ENCODE measurements at regions not wholly inside any gene's neighbourhood (a gene's known extent, or its start where the extent isn't known, plus 50 kb on each side); places are given as distances from the start of the nearest gene placed in this dataset.
"Not testable (repeated sequence)": the region's sequence is repeated elsewhere in the genome, so short reads cannot be mapped to it uniquely, and the experiment has no call there.

DNA sequence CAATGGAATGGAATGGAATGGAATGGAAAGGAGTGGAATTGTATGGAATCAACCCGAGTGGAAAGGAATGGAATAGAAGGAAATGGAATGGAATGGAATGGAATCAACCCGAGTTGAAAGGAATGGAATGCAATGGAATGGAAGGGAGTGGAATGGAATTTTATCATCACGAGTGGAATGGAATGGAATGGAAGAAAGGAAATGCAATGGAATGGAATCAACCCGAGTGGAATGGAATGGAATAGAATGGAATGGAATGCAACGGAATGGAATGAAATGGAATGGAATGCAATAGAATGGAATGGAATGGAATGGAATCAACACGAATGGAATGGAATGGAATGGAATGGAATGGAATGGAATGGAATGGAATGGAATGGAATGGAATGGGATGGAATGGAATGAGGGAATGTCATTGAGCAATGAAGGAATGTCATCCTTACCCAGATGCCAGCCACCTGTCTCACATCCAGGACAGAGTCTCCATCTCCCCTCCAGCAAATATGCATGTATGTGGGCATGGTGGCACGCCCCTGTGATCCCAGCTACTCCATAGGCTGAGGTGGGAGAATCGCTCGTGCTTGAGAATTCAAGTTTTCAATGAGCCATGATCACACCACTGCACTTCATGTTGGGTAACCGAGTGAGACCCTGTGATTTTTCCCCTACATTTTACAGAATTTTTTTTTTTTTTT is 1149.5 kb downstream of the RPIA start:
- H2BK5ac ChIP-seq (ENCODE audit: low read depth, low read length, poor library complexity, severe bottlenecking); H3K4ac ChIP-seq (ENCODE audit: low read depth, low read length); DNase-seq; H4K20me1 ChIP-seq (ENCODE audit: insufficient read depth, low read length); H3K27ac ChIP-seq (ENCODE audit: insufficient read depth, low read length); H3K79me1 ChIP-seq (ENCODE audit: low read depth in 1 of 2, low read length in 2 of 2); intact Hi-C loops (cut with micrococcal nuclease); H2BK120ac ChIP-seq (ENCODE audit: low read depth, low read length); H3K4me2 ChIP-seq (ENCODE audit: low read depth, low read length); H3K23ac ChIP-seq (ENCODE audit: low read depth, low read length); H3K56ac ChIP-seq (ENCODE audit: extremely low read depth, insufficient read depth, low read length); H4K5ac ChIP-seq (ENCODE audit: low read depth, low read length); in situ Hi-C loops (cut with MboI; ENCODE audit: low sequenced_read_pairs); H4K8ac ChIP-seq (ENCODE audit: low read depth in 2 of 2, low read length in 2 of 2); CTCF ChIA-PET; H3K4me3 ChIP-seq (ENCODE audit: insufficient read depth, low read depth, low read length); H2AFZ ChIP-seq (replicated peaks; ENCODE audit: low read length, poor library complexity); H2BK20ac ChIP-seq (ENCODE audit: low read depth, low read length); H3K9me1 ChIP-seq (ENCODE audit: insufficient read depth, low read length); H2AK5ac ChIP-seq (ENCODE audit: low read depth, low read length); H2BK15ac ChIP-seq (ENCODE audit: low read depth, low read length); POLR2A ChIA-PET (ENCODE audit: unreplicated experiment); H3K18ac ChIP-seq (ENCODE audit: low read depth, low read length); dilution Hi-C loops (cut with HindIII; ENCODE audit: low sequenced_read_pairs, unreplicated experiment); H3K27me3 ChIP-seq (ENCODE audit: control insufficient read depth, insufficient read depth, low read length); H3K36me3 ChIP-seq (ENCODE audit: control insufficient read depth, insufficient read depth, low read length); H4K91ac ChIP-seq (ENCODE audit: insufficient read depth, low read depth, low read length); H3K4me1 ChIP-seq (ENCODE audit: control insufficient read depth, insufficient read depth, low read length); H3K9ac ChIP-seq (ENCODE audit: low read depth, low read length); H2AK9ac ChIP-seq (replicated peaks; ENCODE audit: low read depth, low read length, poor library complexity); H3K14ac ChIP-seq (replicated peaks; ENCODE audit: low read depth, low read length); BruUV-seq (replicated peaks): not testable (repeated sequence)
- ATAC-seq (ENCODE audit: low read depth): peak; percentile 50
- 24% methylated on average over 6 of the region's 10 CpGs; no CpG with 5 or more reads in 1 of the 2 experiments for WGBS, 2 experiments (ENCODE audit: extremely low coverage in 2 of 2, insufficient read length in 1 of 2)
- H3K9me3 ChIP-seq (ENCODE audit: control insufficient read depth, insufficient read depth, low read length): peaks cover 48% of the 10 kb centered on the region
